HepG2 (cell line): ENCODE measurements at regions not wholly inside any gene's neighbourhood (a gene's known extent, or its start where the extent isn't known, plus 50 kb on each side); places are given as distances from the start of the nearest gene placed in this dataset.
A peak's percentile ranks its signal among the peaks of the same experiment; 100 is the strongest.

Experiments used
- ARID3A ChIP-seq: IDR thresholded peaks from 2 replicates; pipeline ENCODE4 v1.6.1; 2012; ENCODE audit warnings: low read depth, low read length, improper control_type of control experiment
- CREBL2 ChIP-seq: sonication (generic); formaldehyde crosslinking; IDR thresholded peaks from 2 replicates; pipeline ENCODE4 v1.8.1; 2023; ENCODE audit warnings: missing genetic modification reagents, mild to moderate bottlenecking, borderline replicate concordance
- FOXM1 ChIP-seq: sonication (generic); formaldehyde crosslinking; IDR thresholded peaks from 2 replicates; pipeline ENCODE4 v1.5.0; 2020; ENCODE audit warnings: missing genetic modification reagents
- GABPB1 ChIP-seq: IDR thresholded peaks from 2 replicates; pipeline ENCODE4 v1.6.1; 2016; ENCODE audit warnings: mild to moderate bottlenecking, missing genetic modification reagents, moderate library complexity, missing compliant biosample characterization
- GPN1 ChIP-seq: sonication (generic); formaldehyde crosslinking; IDR thresholded peaks from 2 replicates; pipeline ENCODE4 v1.5.1; 2020; ENCODE audit warnings: missing genetic modification reagents, borderline replicate concordance
- HMGXB3 ChIP-seq: sonication (generic); formaldehyde crosslinking; IDR thresholded peaks from 2 replicates; pipeline ENCODE4 v1.4.0; 2020; ENCODE audit warnings: missing genetic modification reagents, borderline replicate concordance
- HNF1A ChIP-seq, 2 experiments: sonication (generic) in 1 of 2; formaldehyde crosslinking in 1 of 2; IDR thresholded peaks; 2 replicates each; pipeline versions ENCODE4 v1.4.0 to v1.6.1; 2016 to 2020; ENCODE audit warnings: borderline replicate concordance in 1 of 2, low read depth in 1 of 2, mild to moderate bottlenecking in 1 of 2, missing genetic modification reagents in 1 of 2
- HNRNPUL1 ChIP-seq: fragments of 200-400 bp; formaldehyde crosslinking; IDR thresholded peaks from 2 replicates; pipeline ENCODE4 v1.6.1; 2017; ENCODE audit warnings: low read depth, mild to moderate bottlenecking, low read length, moderate library complexity
- JARID2 ChIP-seq: sonication (generic); formaldehyde crosslinking; IDR thresholded peaks from 2 replicates; pipeline ENCODE4 v1.8.1; 2023; ENCODE audit warnings: missing genetic modification reagents, inconsistent platforms; ENCODE audit not compliant: insufficient replicate concordance
- KDM4B ChIP-seq: sonication (generic); formaldehyde crosslinking; IDR thresholded peaks from 2 replicates; pipeline ENCODE4 v1.4.0; 2020; ENCODE audit warnings: missing genetic modification reagents
- RBAK ChIP-seq: sonication (generic); formaldehyde crosslinking; IDR thresholded peaks from 2 replicates; pipeline ENCODE4 v1.5.1; 2020; ENCODE audit warnings: mild to moderate bottlenecking, missing genetic modification reagents
- ZBTB42 ChIP-seq: sonication (generic); formaldehyde crosslinking; IDR thresholded peaks from 2 replicates; pipeline ENCODE4 v1.5.0; 2020; ENCODE audit warnings: mild to moderate bottlenecking, missing genetic modification reagents
- ZNF251 ChIP-seq: sonication (generic); formaldehyde crosslinking; IDR thresholded peaks from 2 replicates; pipeline ENCODE4 v1.9.0; 2021; ENCODE audit warnings: mild to moderate bottlenecking, missing genetic modification reagents
- ZNF33B ChIP-seq: sonication (generic); formaldehyde crosslinking; IDR thresholded peaks from 2 replicates; pipeline ENCODE4 v1.5.1; 2020; ENCODE audit warnings: mild to moderate bottlenecking, missing genetic modification reagents
- ZNF468 ChIP-seq: sonication (generic); formaldehyde crosslinking; IDR thresholded peaks from 2 replicates; pipeline ENCODE4 v1.8.0; 2022; ENCODE audit warnings: mild to moderate bottlenecking, moderate library complexity, missing genetic modification reagents
- ZNF549 ChIP-seq: sonication (generic); formaldehyde crosslinking; IDR thresholded peaks from 2 replicates; pipeline ENCODE4 v1.5.0; 2020; ENCODE audit warnings: missing genetic modification reagents
- ZNF703 ChIP-seq: sonication (generic); formaldehyde crosslinking; IDR thresholded peaks from 2 replicates; pipeline ENCODE4 v1.5.1; 2020; ENCODE audit warnings: missing genetic modification reagents, mild to moderate bottlenecking, moderate library complexity, borderline replicate concordance
- ZSCAN30 ChIP-seq: sonication (generic); formaldehyde crosslinking; IDR thresholded peaks from 2 replicates; pipeline ENCODE4 v1.5.0; 2020; ENCODE audit warnings: mild to moderate bottlenecking, missing genetic modification reagents

- TF ChIP-seq HNF1A (IDR thresholded peaks at IDR 0.05; ENCODE audit: low read depth) (peak; percentile 50), HNF1A (CRISPR knock-in tag; IDR thresholded peaks at IDR 0.05; ENCODE audit: borderline replicate concordance) (peak; percentile 49; the same call in 1 of the 2 replicates), HMGXB3 (CRISPR knock-in tag) (peak; percentile 61; the same call in 1 of the 2 replicates), CREBL2 (CRISPR knock-in tag) (no peak), ZNF251 (CRISPR knock-in tag) (no peak), ZNF33B (CRISPR knock-in tag) (no peak), KDM4B (CRISPR knock-in tag) (no peak), ARID3A (peak; percentile 59; the same call in 1 of the 2 replicates), JARID2 (CRISPR knock-in tag) (no peak), GABPB1 (CRISPR knock-in tag) (no peak), ZNF468 (no peak), ZNF549 (no peak), FOXM1 (CRISPR knock-in tag) (no peak), ZSCAN30 (CRISPR knock-in tag) (no peak), HNRNPUL1 (no peak), ZBTB42 (CRISPR knock-in tag) (no peak), RBAK (CRISPR knock-in tag) (no peak), GPN1 (CRISPR knock-in tag) (no peak), ZNF703 (CRISPR knock-in tag) (no peak)
These were observed 206.5 kb upstream of the EEA1 start (continued) for GRCh38 chr12:93135286-93136239.
